Neuronal stem cell (in vitro differentiated cells): ENCODE measurements at regions not wholly inside any gene's neighbourhood (a gene's known extent, or its start where the extent isn't known, plus 50 kb on each side); places are given as distances from the start of the nearest gene placed in this dataset.

ENCODE experiments used
- DNase-seq: peaks from one replicate; pipeline ENCODE4 v3.0.0-alpha.2; 2013; ENCODE audit warnings: low spot score
- H2AFZ ChIP-seq: one replicate; pipeline ENCODE4 v1.6.1; 2013; ENCODE audit warnings: mild to moderate bottlenecking, low read length, inconsistent platforms
- H2AK5ac ChIP-seq: 2 replicates; pipeline ENCODE4 v1.6.1; 2013; ENCODE audit warnings: low read depth, mild to moderate bottlenecking, inconsistent platforms, low read length, moderate library complexity, mixed read lengths
- H2BK120ac ChIP-seq: 2 replicates; pipeline ENCODE4 v1.6.1; 2013; ENCODE audit warnings: low read depth, mild to moderate bottlenecking, inconsistent platforms, low read length, moderate library complexity, mixed read lengths
- H2BK12ac ChIP-seq: one replicate; pipeline ENCODE4 v1.6.1; 2013; ENCODE audit warnings: low read length, inconsistent platforms
- H2BK15ac ChIP-seq: 2 replicates; pipeline ENCODE4 v1.6.1; 2013; ENCODE audit warnings: mild to moderate bottlenecking, low read length, inconsistent platforms, mixed read lengths
- H2BK5ac ChIP-seq: one replicate; pipeline ENCODE4 v1.6.1; 2013; ENCODE audit warnings: inconsistent platforms, mild to moderate bottlenecking, low read length, moderate library complexity
- H3K14ac ChIP-seq: one replicate; pipeline ENCODE4 v1.6.1; 2013; ENCODE audit warnings: low read length, inconsistent platforms
- H3K18ac ChIP-seq: 2 replicates; pipeline ENCODE4 v1.6.1; 2013; ENCODE audit warnings: low read length, inconsistent platforms
- H3K23ac ChIP-seq: 2 replicates; pipeline ENCODE4 v1.6.1; 2013; ENCODE audit warnings: low read depth, mild to moderate bottlenecking, mixed read lengths, low read length, inconsistent platforms; ENCODE audit not compliant: poor library complexity
- H3K27ac ChIP-seq: replicated peaks from 3 replicates; pipeline ENCODE4 v1.5.1; 2013; ENCODE audit warnings: low read length, inconsistent platforms
- H3K27me3 ChIP-seq, 3 experiments: 2 replicates each; pipeline ENCODE4 v1.6.1; 2013; ENCODE audit warnings: low read length in 3 of 3, mild to moderate bottlenecking in 2 of 3, inconsistent platforms in 1 of 3, low read depth in 1 of 3, mixed read lengths in 1 of 3, moderate library complexity in 1 of 3; ENCODE audit not compliant: control insufficient read depth in 3 of 3, insufficient read depth in 3 of 3
- H3K36me3 ChIP-seq, 2 donors: replicated peaks in 1 of 2; 2 replicates each; pipeline ENCODE4 v1.6.1; 2013; ENCODE audit warnings: low read length in 2 of 2; ENCODE audit not compliant: control insufficient read depth in 2 of 2, insufficient read depth in 2 of 2
- H3K4ac ChIP-seq: 2 replicates; pipeline ENCODE4 v1.6.1; 2013; ENCODE audit warnings: inconsistent platforms, mild to moderate bottlenecking, low read length, moderate library complexity
- H3K4me1 ChIP-seq, 2 donors: 1 replicate in 1 of 2; 2 replicates in 1 of 2; pipeline ENCODE4 v1.6.1; 2013; ENCODE audit warnings: low read length in 2 of 2, low read depth in 1 of 2; ENCODE audit not compliant: control insufficient read depth in 2 of 2, insufficient read depth in 1 of 2
- H3K4me2 ChIP-seq: one replicate; pipeline ENCODE4 v1.6.1; 2013; ENCODE audit warnings: mild to moderate bottlenecking, low read length, inconsistent platforms; ENCODE audit not compliant: insufficient read depth, poor library complexity, severe bottlenecking
- H3K4me3 ChIP-seq, 2 donors: 2 replicates each; pipeline ENCODE4 v1.5.1; 2013; ENCODE audit warnings: low read length in 2 of 2, mild to moderate bottlenecking in 2 of 2, inconsistent platforms in 1 of 2, moderate library complexity in 1 of 2
- H3K79me1 ChIP-seq: one replicate; pipeline ENCODE4 v1.6.1; 2013; ENCODE audit warnings: low read depth, mild to moderate bottlenecking, inconsistent platforms, low read length, moderate library complexity
- H3K9ac ChIP-seq: one replicate; pipeline ENCODE4 v1.6.1; 2013; ENCODE audit warnings: mild to moderate bottlenecking, low read depth, low read length, inconsistent platforms; ENCODE audit not compliant: poor library complexity
- H3K9me3 ChIP-seq, 2 donors: replicated peaks in 1 of 2; 2 replicates each; pipeline versions ENCODE3 to v1.6.1; 2013; ENCODE audit warnings: low read length in 2 of 2, mild to moderate bottlenecking in 2 of 2, inconsistent platforms in 1 of 2, low read depth in 1 of 2, mixed read lengths in 1 of 2, moderate library complexity in 1 of 2; ENCODE audit not compliant: control insufficient read depth in 2 of 2, insufficient read depth in 1 of 2
- H4K8ac ChIP-seq: one replicate; pipeline ENCODE4 v1.6.1; 2013; ENCODE audit warnings: low read depth, mild to moderate bottlenecking, inconsistent platforms, low read length, moderate library complexity
- H4K91ac ChIP-seq: one replicate; pipeline ENCODE4 v1.6.1; 2013; ENCODE audit warnings: low read length, low read depth, mild to moderate bottlenecking, inconsistent platforms; ENCODE audit not compliant: poor library complexity
- WGBS, 2 donors: extraction: QIAGEN DNeasy Blood & Tissue Kit; methylation state at CpG; one replicate each; pipeline ENCODE4 v1.1.7; 2013; ENCODE audit warnings: missing lambda C conversion rate in 2 of 2, mixed read lengths in 1 of 2; ENCODE audit not compliant: insufficient read length in 2 of 2, insufficient replicate concordance in 1 of 2; ENCODE audit errors: extremely low coverage in 2 of 2; 5-methylcytosine and 5-hydroxymethylcytosine counted together

DNA sequence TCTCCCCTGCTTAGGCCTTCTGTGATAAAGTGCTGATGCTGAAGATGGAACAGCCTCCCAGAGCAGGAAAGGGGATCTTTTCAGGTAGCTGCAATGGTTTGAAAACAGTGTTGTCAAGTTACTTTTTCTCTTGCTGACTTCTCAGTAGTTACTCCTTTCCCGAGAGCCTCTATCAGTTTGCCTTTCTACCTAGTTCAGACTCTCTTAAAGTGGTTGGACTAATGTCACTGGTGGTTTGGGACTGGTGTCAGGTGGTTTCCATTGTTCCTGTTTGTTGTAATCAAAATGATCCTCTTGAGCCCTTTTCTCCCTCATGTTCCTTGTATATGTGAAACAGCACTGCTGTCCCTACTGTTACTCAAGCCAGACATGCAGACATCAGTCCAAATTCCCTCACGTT is 91.4 kb downstream of the FAM217A start:
- Histone ChIP-seq H3K9ac (no peak overlapping the region), H4K8ac (no peak overlapping the region), H3K79me1 (no peaks in the 10 kb centered on the region), H2BK12ac (no peak overlapping the region), H3K4me1 (peaks cover 5 to 7% of the 10 kb centered on the region in 2 donors), H3K4me3 (no peak overlapping the region), H2AK5ac (no peak overlapping the region), H3K27me3 (no peaks in the 10 kb centered on the region), H3K14ac (no peak overlapping the region), H3K9me3 (peaks cover 0 to under 1% of the 10 kb centered on the region in 2 donors), H3K18ac (no peak overlapping the region), H2BK15ac (no peak overlapping the region), H3K23ac (no peak overlapping the region), H2BK5ac (no peak overlapping the region), H3K36me3 (peaks cover 0 to 5% of the 10 kb centered on the region in 2 donors), H4K91ac (no peak overlapping the region), H3K4ac (no peak overlapping the region), H3K27ac (no peak overlapping the region), H2AFZ (no peak overlapping the region), H2BK120ac (no peak overlapping the region), H3K4me2 (no peak overlapping the region)
- DNase-seq: no peak
- no CpG with 5 or more reads among the region's 2 CpGs for WGBS, 2 donors

- Histone ChIP-seq H3K23ac (no peak overlapping the region), H3K9ac (no peak overlapping the region), H2BK5ac (no peak overlapping the region), H3K4me3 (no peak overlapping the region), H2AK5ac (no peak overlapping the region), H3K9me3 (no peaks in the 10 kb centered on the region), H3K4me1 (peaks cover 5 to 7% of the 10 kb centered on the region in 2 donors), H4K91ac (no peak overlapping the region), H2BK120ac (no peak overlapping the region), H2BK15ac (no peak overlapping the region), H3K36me3 (no peaks in the 10 kb centered on the region), H3K27me3 (no peaks in the 10 kb centered on the region), H3K14ac (no peak overlapping the region), H3K4ac (no peak overlapping the region), H3K27ac (no peak overlapping the region), H4K8ac (no peak overlapping the region), H2BK12ac (no peak overlapping the region), H3K79me1 (peaks cover 2% of the 10 kb centered on the region), H3K18ac (no peak overlapping the region), H2AFZ (no peak overlapping the region), H3K4me2 (no peak overlapping the region)
- WGBS, 2 donors: no CpG with 5 or more reads among the region's 21 CpGs
- DNase-seq: peak; percentile 64
Measured at GRCh38 chr6:3990692-3991491, 88.0 kb downstream of the FAM217A start.

DNA sequence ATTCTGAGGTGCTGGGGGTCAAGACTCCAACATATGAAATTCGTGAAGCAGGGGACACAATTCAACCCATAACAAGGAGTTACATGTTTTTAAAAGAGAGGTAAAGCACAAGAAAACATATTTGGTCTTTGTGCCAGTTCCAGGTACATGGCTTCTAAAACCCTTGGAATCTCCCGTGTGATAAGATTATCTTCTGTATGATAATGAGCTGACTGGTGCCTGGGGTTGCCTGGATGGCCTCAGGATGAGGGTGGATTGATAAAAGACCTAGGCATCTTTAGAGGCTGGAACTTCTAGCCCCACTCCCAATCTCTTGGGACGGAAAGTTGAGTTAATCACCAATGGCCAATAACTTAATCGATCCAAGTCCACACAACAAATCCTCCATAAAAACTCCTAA is 87.0 kb downstream of the FAM217A start:
- Histone ChIP-seq H2BK15ac (no peak overlapping the region), H3K4ac (no peak overlapping the region), H3K4me3 (no peak overlapping the region), H2AFZ (no peak overlapping the region), H3K4me2 (no peak overlapping the region), H4K8ac (no peak overlapping the region), H4K91ac (no peak overlapping the region), H3K27ac (no peak overlapping the region), H2BK12ac (no peak overlapping the region), H3K23ac (no peak overlapping the region), H3K18ac (no peak overlapping the region), H3K79me1 (peaks cover 2% of the 10 kb centered on the region), H3K14ac (no peak overlapping the region), H2BK5ac (no peak overlapping the region), H2AK5ac (no peak overlapping the region), H3K4me1 (peaks cover 7 to 9% of the 10 kb centered on the region in 2 donors), H3K9me3 (no peaks in the 10 kb centered on the region), H3K36me3 (no peaks in the 10 kb centered on the region), H3K9ac (no peak overlapping the region), H2BK120ac (no peak overlapping the region), H3K27me3 (no peaks in the 10 kb centered on the region)
- no peak for DNase-seq
- no CpG with 5 or more reads among the region's 4 CpGs for whole genome bisulfite sequencing, 2 donors

DNA sequence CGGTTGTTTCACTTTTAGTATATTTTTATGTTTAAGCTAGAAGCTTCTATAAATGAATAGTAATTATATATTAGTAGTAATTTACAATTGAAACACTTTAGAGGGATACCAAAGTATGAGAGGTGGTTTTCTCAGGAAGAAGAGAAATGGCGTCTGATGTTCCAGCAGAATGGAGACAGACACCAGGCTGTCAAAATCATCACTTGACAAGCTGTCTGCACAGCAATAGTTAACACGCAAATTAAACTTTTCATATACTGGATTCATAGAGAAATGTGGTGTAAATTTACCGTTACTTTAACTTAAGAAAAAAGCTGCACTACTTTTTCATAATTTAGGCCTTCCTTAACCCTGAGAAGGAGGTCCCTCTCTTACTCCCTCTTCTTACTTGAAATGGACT is 82.6 kb downstream of the FAM217A start:
- no peak overlapping the region for H4K8ac ChIP-seq
- peaks cover 2% of the 10 kb centered on the region for H3K79me1 ChIP-seq
- H2BK15ac ChIP-seq: no peak overlapping the region
- H2AFZ ChIP-seq: no peak overlapping the region
- H3K9me3 ChIP-seq: no peaks in the 10 kb centered on the region
- H3K27me3 ChIP-seq: no peaks in the 10 kb centered on the region
- H3K36me3 ChIP-seq: no peaks in the 10 kb centered on the region
- no peak overlapping the region for H2BK12ac ChIP-seq
- H2BK120ac ChIP-seq: no peak overlapping the region
- H3K9ac ChIP-seq: no peak overlapping the region
- no peak overlapping the region for H3K18ac ChIP-seq
- DNase-seq: no peak
- no peak overlapping the region for H2BK5ac ChIP-seq
- no peak overlapping the region for H3K27ac ChIP-seq
- peaks cover 1 to 15% of the 10 kb centered on the region in 2 donors for H3K4me1 ChIP-seq
- no CpG with 5 or more reads among the region's 4 CpGs for WGBS, 2 donors
- no peak overlapping the region for H2AK5ac ChIP-seq
- H3K23ac ChIP-seq: no peak overlapping the region
- no peak overlapping the region for H3K14ac ChIP-seq
- no peak overlapping the region for H3K4me3 ChIP-seq
- H3K4me2 ChIP-seq: no peak overlapping the region
- H4K91ac ChIP-seq: no peak overlapping the region
- H3K4ac ChIP-seq: no peak overlapping the region
